ENCODE measurements at regions not wholly inside any gene's neighbourhood (a gene's known extent, or its start where the extent isn't known, plus 50 kb on each side); places are given as distances from the start of the nearest gene placed in this dataset.

- TF ChIP-seq CTCF (conservative IDR thresholded peaks at IDR 0.05 in 1 of 2, IDR thresholded peaks at IDR 0.05 in 1 of 2; ENCODE audit: low read depth in 1 of 2, low read length in 2 of 2) (no peak), EZH2 (IDR thresholded peaks at IDR 0.05; ENCODE audit: low read length, missing control alignments) (no peak)
Observed at GRCh38 chr11:104529213-104529612, 365.3 kb upstream of the PDGFD start.
